Epithelial cell of proximal tubule (primary cell): ENCODE measurements at regions not wholly inside any gene's neighbourhood (a gene's known extent, or its start where the extent isn't known, plus 50 kb on each side); places are given as distances from the start of the nearest gene placed in this dataset.

Experiments used
- DNase-seq: peaks from one replicate; pipeline ENCODE4 v3.0.0-alpha.2; 2011; ENCODE audit warnings: low read depth
- H3K4me3 ChIP-seq: 2 replicates; pipeline ENCODE4 v1.5.1; 2011; ENCODE audit warnings: low read depth, mild to moderate bottlenecking, low read length
- CTCF ChIP-seq: conservative IDR thresholded peaks from 2 replicates; pipeline ENCODE4 v1.5.1; 2012; ENCODE audit warnings: low read depth, mild to moderate bottlenecking, low read length

GRCh38 chr9:116080561-116080960 is 73.0 kb upstream of the PAPPA start:
- no peak overlapping the region for H3K4me3 ChIP-seq
- DNase-seq: no peak
- no peak for TF ChIP-seq CTCF

- no peak for DNase-seq
- TF ChIP-seq CTCF: no peak
- H3K4me3 ChIP-seq: no peak overlapping the region
These were observed 72.0 kb upstream of the PAPPA start for GRCh38 chr9:116081435-116082115.

- no peak for DNase-seq
- no peak overlapping the region for H3K4me3 ChIP-seq
These were observed 69.8 kb upstream of the PAPPA start for GRCh38 chr9:116083837-116084236.

GRCh38 chr9:116084497-116084896 is 69.1 kb upstream of the PAPPA start:
- H3K4me3 ChIP-seq: no peak overlapping the region
- no peak for TF ChIP-seq CTCF
- DNase-seq: no peak

More at GRCh38 chr9:116083837-116084236, 69.8 kb upstream of the PAPPA start:
- TF ChIP-seq CTCF: no peak

GRCh38 chr9:116087246-116087645 is 66.3 kb upstream of the PAPPA start:
- TF ChIP-seq CTCF: no peak
- DNase-seq: peak; percentile 49
- H3K4me3 ChIP-seq: no peak overlapping the region

GRCh38 chr9:116087751-116088194 is 65.8 kb upstream of the PAPPA start:
- no peak overlapping the region for H3K4me3 ChIP-seq
- no peak for DNase-seq
- TF ChIP-seq CTCF: no peak

GRCh38 chr9:116088396-116088795 is 65.2 kb upstream of the PAPPA start:
- DNase-seq: no peak
- H3K4me3 ChIP-seq: no peak overlapping the region
- no peak for TF ChIP-seq CTCF
